ENCODE measurements at regions not wholly inside any gene's neighbourhood (a gene's known extent, or its start where the extent isn't known, plus 50 kb on each side); places are given as distances from the start of the nearest gene placed in this dataset.

- Histone ChIP-seq H3K36me3 (ENCODE audit: control insufficient read depth in 1 of 2, insufficient read depth in 2 of 2, low read length in 2 of 2) (no peaks in the 10 kb centered on the region), H3K27ac (ENCODE audit: low read depth, low read length) (no peak overlapping the region), H3K4me3 (ENCODE audit: low read depth in 1 of 2, low read length in 2 of 2) (no peak overlapping the region), H3K4me1 (ENCODE audit: control insufficient read depth in 1 of 2, insufficient read depth in 2 of 2, low read length in 2 of 2) (no peaks in the 10 kb centered on the region), H3K9ac (ENCODE audit: low read depth in 1 of 2, low read length in 2 of 2) (no peak overlapping the region), H3K9me3 (ENCODE audit: control insufficient read depth in 1 of 2, low read length in 2 of 2) (peaks cover 0 to 17% of the 10 kb centered on the region in 2 donors), H3K27me3 (ENCODE audit: control insufficient read depth in 1 of 2, insufficient read depth in 2 of 2, low read length in 2 of 2) (no peaks in the 10 kb centered on the region)
Measured at GRCh38 chr18:78514910-78515670, 464.5 kb upstream of the SALL3 start.

- Histone ChIP-seq H3K9me3 (ENCODE audit: control insufficient read depth in 1 of 2, low read length in 2 of 2) (peaks cover 0 to 22% of the 10 kb centered on the region in 2 donors), H3K27me3 (ENCODE audit: control insufficient read depth in 1 of 2, insufficient read depth in 2 of 2, low read length in 2 of 2) (no peaks in the 10 kb centered on the region), H3K27ac (ENCODE audit: low read depth, low read length) (no peak overlapping the region), H3K36me3 (ENCODE audit: control insufficient read depth in 1 of 2, insufficient read depth in 2 of 2, low read length in 2 of 2) (no peaks in the 10 kb centered on the region), H3K4me3 (ENCODE audit: low read depth in 1 of 2, low read length in 2 of 2) (no peak overlapping the region), H3K4me1 (ENCODE audit: control insufficient read depth in 1 of 2, insufficient read depth in 2 of 2, low read length in 2 of 2) (no peaks in the 10 kb centered on the region), H3K9ac (ENCODE audit: low read depth in 1 of 2, low read length in 2 of 2) (no peak overlapping the region)
Measured at GRCh38 chr18:78517328-78517727, 462.3 kb upstream of the SALL3 start.

GRCh38 chr18:78517973-78518372 lies 461.6 kb upstream of the SALL3 start:
- H3K36me3 ChIP-seq (ENCODE audit: control insufficient read depth in 1 of 2, insufficient read depth in 2 of 2, low read length in 2 of 2), result no peaks in the 10 kb centered on the region
- no peaks in the 10 kb centered on the region for H3K27me3 ChIP-seq (ENCODE audit: control insufficient read depth in 1 of 2, insufficient read depth in 2 of 2, low read length in 2 of 2)
- no peak overlapping the region for H3K9ac ChIP-seq (ENCODE audit: low read depth in 1 of 2, low read length in 2 of 2)
- H3K4me3 ChIP-seq (ENCODE audit: low read depth in 1 of 2, low read length in 2 of 2), result no peak overlapping the region
- peaks cover 0 to 22% of the 10 kb centered on the region in 2 donors for H3K9me3 ChIP-seq (ENCODE audit: control insufficient read depth in 1 of 2, low read length in 2 of 2)
- no peaks in the 10 kb centered on the region for H3K4me1 ChIP-seq (ENCODE audit: control insufficient read depth in 1 of 2, insufficient read depth in 2 of 2, low read length in 2 of 2)
- H3K27ac ChIP-seq (ENCODE audit: low read depth, low read length), result no peak overlapping the region

GRCh38 chr18:78518805-78519204 lies 460.8 kb upstream of the SALL3 start:
- H3K27ac ChIP-seq (ENCODE audit: low read depth, low read length), result no peak overlapping the region
- H3K4me1 ChIP-seq (ENCODE audit: control insufficient read depth in 1 of 2, insufficient read depth in 2 of 2, low read length in 2 of 2), result no peaks in the 10 kb centered on the region
- H3K9me3 ChIP-seq (ENCODE audit: control insufficient read depth in 1 of 2, low read length in 2 of 2), result peaks cover 0 to 22% of the 10 kb centered on the region in 2 donors
- H3K4me3 ChIP-seq (ENCODE audit: low read depth in 1 of 2, low read length in 2 of 2), result no peak overlapping the region
- H3K36me3 ChIP-seq (ENCODE audit: control insufficient read depth in 1 of 2, insufficient read depth in 2 of 2, low read length in 2 of 2), result no peaks in the 10 kb centered on the region
- no peaks in the 10 kb centered on the region for H3K27me3 ChIP-seq (ENCODE audit: control insufficient read depth in 1 of 2, insufficient read depth in 2 of 2, low read length in 2 of 2)
- no peak overlapping the region for H3K9ac ChIP-seq (ENCODE audit: low read depth in 1 of 2, low read length in 2 of 2)

GRCh38 chr18:78519394-78520062 lies 460.1 kb upstream of the SALL3 start:
- Histone ChIP-seq H3K9me3 (ENCODE audit: control insufficient read depth in 1 of 2, low read length in 2 of 2) (peaks cover 0 to 22% of the 10 kb centered on the region in 2 donors), H3K4me1 (ENCODE audit: control insufficient read depth in 1 of 2, insufficient read depth in 2 of 2, low read length in 2 of 2) (no peaks in the 10 kb centered on the region), H3K9ac (ENCODE audit: low read depth in 1 of 2, low read length in 2 of 2) (no peak overlapping the region), H3K27ac (ENCODE audit: low read depth, low read length) (no peak overlapping the region), H3K36me3 (ENCODE audit: control insufficient read depth in 1 of 2, insufficient read depth in 2 of 2, low read length in 2 of 2) (no peaks in the 10 kb centered on the region), H3K27me3 (ENCODE audit: control insufficient read depth in 1 of 2, insufficient read depth in 2 of 2, low read length in 2 of 2) (no peaks in the 10 kb centered on the region), H3K4me3 (ENCODE audit: low read depth in 1 of 2, low read length in 2 of 2) (no peak overlapping the region)

- Histone ChIP-seq H3K27me3 (ENCODE audit: control insufficient read depth in 1 of 2, insufficient read depth in 2 of 2, low read length in 2 of 2) (no peaks in the 10 kb centered on the region), H3K4me3 (ENCODE audit: low read depth in 1 of 2, low read length in 2 of 2) (no peak overlapping the region), H3K9me3 (ENCODE audit: control insufficient read depth in 1 of 2, low read length in 2 of 2) (peaks cover 0 to 16% of the 10 kb centered on the region in 2 donors), H3K27ac (ENCODE audit: low read depth, low read length) (no peak overlapping the region), H3K36me3 (ENCODE audit: control insufficient read depth in 1 of 2, insufficient read depth in 2 of 2, low read length in 2 of 2) (no peaks in the 10 kb centered on the region), H3K4me1 (ENCODE audit: control insufficient read depth in 1 of 2, insufficient read depth in 2 of 2, low read length in 2 of 2) (no peaks in the 10 kb centered on the region), H3K9ac (ENCODE audit: low read depth in 1 of 2, low read length in 2 of 2) (no peak overlapping the region)
Measured at GRCh38 chr18:78521136-78521535, 458.5 kb upstream of the SALL3 start.

- Histone ChIP-seq H3K27ac (ENCODE audit: low read depth, low read length) (no peak overlapping the region), H3K9ac (ENCODE audit: low read depth in 1 of 2, low read length in 2 of 2) (no peak overlapping the region), H3K4me3 (ENCODE audit: low read depth in 1 of 2, low read length in 2 of 2) (no peak overlapping the region), H3K4me1 (ENCODE audit: control insufficient read depth in 1 of 2, insufficient read depth in 2 of 2, low read length in 2 of 2) (no peaks in the 10 kb centered on the region), H3K36me3 (ENCODE audit: control insufficient read depth in 1 of 2, insufficient read depth in 2 of 2, low read length in 2 of 2) (no peaks in the 10 kb centered on the region), H3K27me3 (ENCODE audit: control insufficient read depth in 1 of 2, insufficient read depth in 2 of 2, low read length in 2 of 2) (no peaks in the 10 kb centered on the region), H3K9me3 (ENCODE audit: control insufficient read depth in 1 of 2, low read length in 2 of 2) (peaks cover 0 to 16% of the 10 kb centered on the region in 2 donors)
Measured at GRCh38 chr18:78521744-78522143, 457.9 kb upstream of the SALL3 start.

- H3K36me3 ChIP-seq (ENCODE audit: control insufficient read depth in 1 of 2, insufficient read depth in 2 of 2, low read length in 2 of 2), result no peaks in the 10 kb centered on the region
- H3K27me3 ChIP-seq (ENCODE audit: control insufficient read depth in 1 of 2, insufficient read depth in 2 of 2, low read length in 2 of 2), result no peaks in the 10 kb centered on the region
- H3K27ac ChIP-seq (ENCODE audit: low read depth, low read length), result no peak overlapping the region
Measured at GRCh38 chr18:78522507-78522906, 457.1 kb upstream of the SALL3 start.

GRCh38 chr18:78523850-78524249 lies 455.8 kb upstream of the SALL3 start:
- H3K4me3 ChIP-seq (ENCODE audit: low read depth in 1 of 2, low read length in 2 of 2), result no peak overlapping the region
- no peak overlapping the region for H3K9ac ChIP-seq (ENCODE audit: low read depth in 1 of 2, low read length in 2 of 2)
- no peaks in the 10 kb centered on the region for H3K36me3 ChIP-seq (ENCODE audit: control insufficient read depth in 1 of 2, insufficient read depth in 2 of 2, low read length in 2 of 2)
- H3K9me3 ChIP-seq (ENCODE audit: control insufficient read depth in 1 of 2, low read length in 2 of 2), result peaks cover 0 to 10% of the 10 kb centered on the region in 2 donors
- no peak overlapping the region for H3K27ac ChIP-seq (ENCODE audit: low read depth, low read length)
- no peaks in the 10 kb centered on the region for H3K4me1 ChIP-seq (ENCODE audit: control insufficient read depth in 1 of 2, insufficient read depth in 2 of 2, low read length in 2 of 2)
- H3K27me3 ChIP-seq (ENCODE audit: control insufficient read depth in 1 of 2, insufficient read depth in 2 of 2, low read length in 2 of 2), result no peaks in the 10 kb centered on the region

More at GRCh38 chr18:78522507-78522906, 457.1 kb upstream of the SALL3 start:
- no peaks in the 10 kb centered on the region for H3K4me1 ChIP-seq (ENCODE audit: control insufficient read depth in 1 of 2, insufficient read depth in 2 of 2, low read length in 2 of 2)
- no peak overlapping the region for H3K4me3 ChIP-seq (ENCODE audit: low read depth in 1 of 2, low read length in 2 of 2)
- H3K9me3 ChIP-seq (ENCODE audit: control insufficient read depth in 1 of 2, low read length in 2 of 2), result peaks cover 0 to 15% of the 10 kb centered on the region in 2 donors
- H3K9ac ChIP-seq (ENCODE audit: low read depth in 1 of 2, low read length in 2 of 2), result no peak overlapping the region

GRCh38 chr18:78525366-78526111 lies 454.1 kb upstream of the SALL3 start:
- no peak overlapping the region for H3K9ac ChIP-seq (ENCODE audit: low read depth in 1 of 2, low read length in 2 of 2)
- no peak overlapping the region for H3K4me3 ChIP-seq (ENCODE audit: low read depth in 1 of 2, low read length in 2 of 2)
- H3K36me3 ChIP-seq (ENCODE audit: control insufficient read depth in 1 of 2, insufficient read depth in 2 of 2, low read length in 2 of 2), result no peaks in the 10 kb centered on the region
- H3K9me3 ChIP-seq (ENCODE audit: control insufficient read depth in 1 of 2, low read length in 2 of 2), result peaks cover 0 to 7% of the 10 kb centered on the region in 2 donors
- H3K27me3 ChIP-seq (ENCODE audit: control insufficient read depth in 1 of 2, insufficient read depth in 2 of 2, low read length in 2 of 2), result no peaks in the 10 kb centered on the region
- H3K4me1 ChIP-seq (ENCODE audit: control insufficient read depth in 1 of 2, insufficient read depth in 2 of 2, low read length in 2 of 2), result no peaks in the 10 kb centered on the region
- H3K27ac ChIP-seq (ENCODE audit: low read depth, low read length), result no peak overlapping the region

Data from duodenal mucosa (tissue), 2 donors.